Thymus (tissue), 11 donors: ENCODE measurements at regions not wholly inside any gene's neighbourhood (a gene's known extent, or its start where the extent isn't known, plus 50 kb on each side); places are given as distances from the start of the nearest gene placed in this dataset.
A peak's percentile ranks its signal among the peaks of the same experiment; 100 is the strongest.

Source experiments
- DNase-seq, 9 donors: peaks; one replicate each; pipeline ENCODE4 v3.0.0-alpha.2; 2013; ENCODE audit warnings: low spot score in 9 of 9, low read depth in 6 of 9, missing footprints in 1 of 9
- H3K27ac ChIP-seq, 2 donors: one replicate each; pipeline ENCODE4 v1.5.1; 2013; ENCODE audit warnings: control low read depth in 1 of 2, low read depth in 1 of 2, low read length in 1 of 2, mild to moderate bottlenecking in 1 of 2, moderate library complexity in 1 of 2
- H3K27me3 ChIP-seq, 2 donors: one replicate each; pipeline ENCODE4 v1.5.1; 2013; ENCODE audit warnings: low read length in 1 of 2; ENCODE audit not compliant: control insufficient read depth in 2 of 2, insufficient read depth in 1 of 2
- H3K36me3 ChIP-seq, 2 donors: one replicate each; pipeline ENCODE4 v1.5.1; 2013; ENCODE audit warnings: low read length in 1 of 2, mild to moderate bottlenecking in 1 of 2, moderate library complexity in 1 of 2; ENCODE audit not compliant: control insufficient read depth in 2 of 2, insufficient read depth in 2 of 2
- H3K4me1 ChIP-seq, 2 donors: one replicate each; pipeline ENCODE4 v1.5.1; 2013; ENCODE audit warnings: low read length in 2 of 2; ENCODE audit not compliant: control insufficient read depth in 2 of 2, insufficient read depth in 2 of 2
- H3K4me3 ChIP-seq, 2 donors: one replicate each; pipeline ENCODE4 v1.5.1; 2013; ENCODE audit warnings: low read length in 2 of 2, control low read depth in 1 of 2, mild to moderate bottlenecking in 1 of 2
- H3K9me3 ChIP-seq, 2 donors: one replicate each; pipeline ENCODE4 v1.5.1; 2013; ENCODE audit warnings: low read length in 1 of 2, mild to moderate bottlenecking in 1 of 2; ENCODE audit not compliant: control insufficient read depth in 2 of 2, insufficient read depth in 1 of 2
- WGBS: extraction: QIAGEN DNeasy Blood & Tissue Kit; methylation state at CpG from one replicate; pipeline ENCODE4 v1.1.7; 2013; 5-methylcytosine and 5-hydroxymethylcytosine counted together
- donor health status: healthy.

- H3K4me3 ChIP-seq = no peak overlapping the region
- no peaks in the 10 kb centered on the region for H3K27me3 ChIP-seq
- H3K4me1 ChIP-seq = no peaks in the 10 kb centered on the region
- H3K36me3 ChIP-seq = no peaks in the 10 kb centered on the region
- no peak overlapping the region for H3K27ac ChIP-seq
- peak in 1 of 9 donors; percentile 2 for DNase-seq
- H3K9me3 ChIP-seq = no peaks in the 10 kb centered on the region
Measured at GRCh38 chr3:101081999-101082398, 88.8 kb upstream of the ABI3BP start.

GRCh38 chr3:101081446-101081845, 88.2 kb upstream of the ABI3BP start:
- no peaks in the 10 kb centered on the region for H3K27me3 ChIP-seq
- no peaks in the 10 kb centered on the region for H3K4me1 ChIP-seq
- DNase-seq = no peak
- no peak overlapping the region for H3K27ac ChIP-seq
- no peaks in the 10 kb centered on the region for H3K9me3 ChIP-seq
- no peaks in the 10 kb centered on the region for H3K36me3 ChIP-seq
- H3K4me3 ChIP-seq = no peak overlapping the region
- 98% methylated on average over 2 of the region's 2 CpGs for WGBS

GRCh38 chr3:101077361-101078011, 84.3 kb upstream of the ABI3BP start:
- no peak for DNase-seq
- WGBS = 85% methylated on average over 3 of the region's 3 CpGs

GRCh38 chr3:101074518-101074917, 81.3 kb upstream of the ABI3BP start:
- no peak for DNase-seq
- no peaks in the 10 kb centered on the region for H3K4me1 ChIP-seq
- H3K36me3 ChIP-seq = no peaks in the 10 kb centered on the region
- no peaks in the 10 kb centered on the region for H3K27me3 ChIP-seq
- no peaks in the 10 kb centered on the region for H3K9me3 ChIP-seq
- no peak overlapping the region for H3K27ac ChIP-seq
- H3K4me3 ChIP-seq = no peak overlapping the region
- WGBS = 93% methylated on average over 2 of the region's 2 CpGs

More at GRCh38 chr3:101077361-101078011, 84.3 kb upstream of the ABI3BP start:
- Histone ChIP-seq H3K36me3 (no peaks in the 10 kb centered on the region), H3K4me1 (no peaks in the 10 kb centered on the region), H3K27me3 (no peaks in the 10 kb centered on the region), H3K27ac (no peak overlapping the region), H3K4me3 (no peak overlapping the region), H3K9me3 (no peaks in the 10 kb centered on the region)

- no peak overlapping the region for H3K27ac ChIP-seq
Measured at GRCh38 chr3:101072300-101072699, 79.1 kb upstream of the ABI3BP start.

GRCh38 chr3:101070799-101071121, 77.5 kb upstream of the ABI3BP start:
- no peak overlapping the region for H3K27ac ChIP-seq
- H3K36me3 ChIP-seq = no peaks in the 10 kb centered on the region
- no peak for DNase-seq
- H3K4me3 ChIP-seq = no peak overlapping the region
- no peaks in the 10 kb centered on the region for H3K4me1 ChIP-seq
- no peaks in the 10 kb centered on the region for H3K27me3 ChIP-seq
- no peaks in the 10 kb centered on the region for H3K9me3 ChIP-seq

More at GRCh38 chr3:101072300-101072699, 79.1 kb upstream of the ABI3BP start:
- WGBS = 85% methylated on average over 4 of the region's 4 CpGs
- DNase-seq = no peak
- Histone ChIP-seq H3K4me1 (no peaks in the 10 kb centered on the region), H3K4me3 (no peak overlapping the region), H3K9me3 (no peaks in the 10 kb centered on the region), H3K36me3 (no peaks in the 10 kb centered on the region), H3K27me3 (no peaks in the 10 kb centered on the region)

GRCh38 chr3:101069901-101070798, 76.9 kb upstream of the ABI3BP start:
- peak in 8 of 9 donors; percentile 3 to 53 (median 24) for DNase-seq
- Histone ChIP-seq H3K36me3 (no peaks in the 10 kb centered on the region), H3K9me3 (no peaks in the 10 kb centered on the region), H3K4me3 (no peak overlapping the region), H3K27me3 (no peaks in the 10 kb centered on the region), H3K4me1 (no peaks in the 10 kb centered on the region), H3K27ac (no peak overlapping the region)
- 72% methylated on average over 6 of the region's 6 CpGs for WGBS

GRCh38 chr3:101068876-101069606, 75.8 kb upstream of the ABI3BP start:
- DNase-seq = no peak
- Histone ChIP-seq H3K27ac (no peak overlapping the region), H3K4me3 (no peak overlapping the region), H3K36me3 (no peaks in the 10 kb centered on the region), H3K4me1 (no peaks in the 10 kb centered on the region), H3K9me3 (no peaks in the 10 kb centered on the region), H3K27me3 (no peaks in the 10 kb centered on the region)
- 0% methylated on average over 1 of the region's 1 CpG for WGBS

- H3K27me3 ChIP-seq = no peaks in the 10 kb centered on the region
- H3K4me3 ChIP-seq = no peak overlapping the region
- WGBS = 91% methylated on average over 1 of the region's 1 CpG
- H3K9me3 ChIP-seq = no peaks in the 10 kb centered on the region
- no peaks in the 10 kb centered on the region for H3K4me1 ChIP-seq
- no peak overlapping the region for H3K27ac ChIP-seq
- no peaks in the 10 kb centered on the region for H3K36me3 ChIP-seq
- DNase-seq = no peak
Measured at GRCh38 chr3:101066711-101067129, 73.5 kb upstream of the ABI3BP start.
